IMR-90 (cell line): ENCODE measurements at regions not wholly inside any gene's neighbourhood (a gene's known extent, or its start where the extent isn't known, plus 50 kb on each side); places are given as distances from the start of the nearest gene placed in this dataset.

Source experiments
- ATAC-seq: fragments of 200-7000 bp; cut with Tn5 transposase; 2 replicates; pipeline ENCODE4 v1.9.1; 2020; ENCODE audit warnings: low read depth, mild to moderate bottlenecking, moderate library complexity
- BruUV-seq: library from RNA; stranded (reverse); fragments of 400-500 nt; replicated peaks from 2 replicates; lab custom pipeline; 2021; lab: Mats Ljungman, UMichigan
- CTCF ChIA-PET: fragments of 300-600 bp; formaldehyde crosslinking; extraction: SDS; loops from one replicate; lab custom pipeline; 2021; ENCODE audit warnings: antibody characterized with exemption; lab: Yijun Ruan, JAX
- POLR2A ChIA-PET: fragments of 300-600 bp; sonication (Branson Sonifier 250); formaldehyde crosslinking; loops from one replicate; lab custom pipeline; 2022; ENCODE audit warnings: antibody characterized with exemption; ENCODE audit not compliant: unreplicated experiment; lab: Charles Lee
- DNase-seq: peaks from one replicate; pipeline ENCODE4 v3.0.0; 2013
- H2AFZ ChIP-seq: replicated peaks from 2 replicates; pipeline ENCODE3; 2013; ENCODE audit warnings: low read length, mild to moderate bottlenecking; ENCODE audit not compliant: poor library complexity
- H2AK5ac ChIP-seq: 2 replicates; pipeline ENCODE4 v1.6.1; 2013; ENCODE audit warnings: low read depth, low read length, inconsistent platforms
- H2AK9ac ChIP-seq: replicated peaks from 2 replicates; pipeline ENCODE3; 2013; ENCODE audit warnings: mild to moderate bottlenecking, low read depth, low read length, moderate library complexity; ENCODE audit not compliant: poor library complexity
- H2BK120ac ChIP-seq: 2 replicates; pipeline ENCODE4 v1.6.1; 2013; ENCODE audit warnings: low read depth, low read length, inconsistent platforms
- H2BK15ac ChIP-seq: 3 replicates; pipeline ENCODE4 v1.6.1; 2013; ENCODE audit warnings: low read depth, low read length, inconsistent platforms
- H2BK20ac ChIP-seq: 2 replicates; pipeline ENCODE4 v1.6.1; 2013; ENCODE audit warnings: low read depth, mild to moderate bottlenecking, inconsistent platforms, low read length, moderate library complexity
- H2BK5ac ChIP-seq: 2 replicates; pipeline ENCODE4 v1.6.1; 2013; ENCODE audit warnings: mild to moderate bottlenecking, low read depth, low read length, inconsistent platforms; ENCODE audit not compliant: poor library complexity, severe bottlenecking
- H3K14ac ChIP-seq: replicated peaks from 2 replicates; pipeline ENCODE4 v1.6.1; 2013; ENCODE audit warnings: low read depth, low read length, inconsistent platforms
- H3K18ac ChIP-seq: 2 replicates; pipeline ENCODE4 v1.6.1; 2013; ENCODE audit warnings: low read depth, low read length, control low read depth
- H3K23ac ChIP-seq: 2 replicates; pipeline ENCODE4 v1.6.1; 2013; ENCODE audit warnings: low read depth, low read length, inconsistent platforms
- H3K27ac ChIP-seq: 2 replicates; pipeline ENCODE4 v1.5.1; 2013; ENCODE audit warnings: mild to moderate bottlenecking, control low read depth, low read length; ENCODE audit not compliant: insufficient read depth
- H3K27me3 ChIP-seq: 2 replicates; pipeline ENCODE4 v1.6.1; 2013; ENCODE audit warnings: low read length; ENCODE audit not compliant: control insufficient read depth, insufficient read depth
- H3K36me3 ChIP-seq: 2 replicates; pipeline ENCODE4 v1.6.1; 2013; ENCODE audit warnings: low read length, mixed read lengths; ENCODE audit not compliant: control insufficient read depth, insufficient read depth
- H3K4ac ChIP-seq: 2 replicates; pipeline ENCODE4 v1.6.1; 2013; ENCODE audit warnings: low read depth, low read length, inconsistent platforms
- H3K4me1 ChIP-seq: 2 replicates; pipeline ENCODE4 v1.6.1; 2013; ENCODE audit warnings: low read length, mixed read lengths; ENCODE audit not compliant: control insufficient read depth, insufficient read depth
- H3K4me2 ChIP-seq: 2 replicates; pipeline ENCODE4 v1.6.1; 2013; ENCODE audit warnings: low read depth, mild to moderate bottlenecking, control low read depth, low read length, moderate library complexity
- H3K4me3 ChIP-seq: 2 replicates; pipeline ENCODE4 v1.5.1; 2013; ENCODE audit warnings: low read depth, mild to moderate bottlenecking, control low read depth, low read length, moderate library complexity; ENCODE audit not compliant: insufficient read depth
- H3K56ac ChIP-seq: 2 replicates; pipeline ENCODE4 v1.6.1; 2013; ENCODE audit warnings: low read length, inconsistent platforms; ENCODE audit not compliant: insufficient read depth; ENCODE audit errors: extremely low read depth
- H3K79me1 ChIP-seq, 2 experiments: 2 replicates each; pipeline ENCODE4 v1.6.1; 2013; ENCODE audit warnings: low read length in 2 of 2, inconsistent platforms in 1 of 2, low read depth in 1 of 2
- H3K9ac ChIP-seq: 2 replicates; pipeline ENCODE4 v1.6.1; 2013; ENCODE audit warnings: low read depth, low read length, control low read depth
- H3K9me1 ChIP-seq: 2 replicates; pipeline ENCODE4 v1.6.1; 2013; ENCODE audit warnings: low read length, inconsistent platforms; ENCODE audit not compliant: insufficient read depth
- H3K9me3 ChIP-seq: 2 replicates; pipeline ENCODE4 v1.6.1; 2013; ENCODE audit warnings: low read length; ENCODE audit not compliant: control insufficient read depth, insufficient read depth
- H4K20me1 ChIP-seq: 2 replicates; pipeline ENCODE4 v1.6.1; 2013; ENCODE audit warnings: low read length, inconsistent platforms; ENCODE audit not compliant: insufficient read depth
- H4K5ac ChIP-seq: 2 replicates; pipeline ENCODE4 v1.6.1; 2013; ENCODE audit warnings: mild to moderate bottlenecking, low read depth, low read length, control low read depth
- H4K8ac ChIP-seq, 2 experiments: 2 replicates each; pipeline ENCODE4 v1.6.1; 2013; ENCODE audit warnings: low read depth in 2 of 2, low read length in 2 of 2, control low read depth in 1 of 2, inconsistent platforms in 1 of 2
- H4K91ac ChIP-seq: 2 replicates; pipeline ENCODE4 v1.6.1; 2013; ENCODE audit warnings: low read depth, low read length, inconsistent platforms; ENCODE audit not compliant: insufficient read depth
- BHLHE40 ChIP-seq: fragments of 150-350 bp; IDR thresholded peaks from 2 replicates; pipeline ENCODE4 v1.6.1; 2016; ENCODE audit warnings: mild to moderate bottlenecking, low read depth, low read length
- CEBPB ChIP-seq: IDR thresholded peaks from 2 replicates; pipeline ENCODE4 v1.6.1; 2012; ENCODE audit warnings: low read depth, low read length, improper control_type of control experiment
- CHD1 ChIP-seq: IDR thresholded peaks from 2 replicates; pipeline ENCODE4 v1.6.1; 2012; ENCODE audit warnings: low read depth, low read length, improper control_type of control experiment
- CTCF ChIP-seq: conservative IDR thresholded peaks from 2 replicates; pipeline ENCODE4 v1.5.1; 2012; ENCODE audit warnings: mild to moderate bottlenecking, low read depth, low read length, improper control_type of control experiment
- ELK1 ChIP-seq: fragments of 150-350 bp; IDR thresholded peaks from 2 replicates; pipeline ENCODE4 v1.6.1; 2016; ENCODE audit warnings: low read depth, mild to moderate bottlenecking, low read length, moderate library complexity, borderline replicate concordance
- FOS ChIP-seq: fragments of 150-350 bp; IDR thresholded peaks from 2 replicates; pipeline ENCODE4 v1.6.1; 2016; ENCODE audit warnings: low read depth, low read length
- MAFK ChIP-seq: IDR thresholded peaks from 2 replicates; pipeline ENCODE4 v1.6.1; 2012; ENCODE audit warnings: low read depth, low read length, improper control_type of control experiment
- MAZ ChIP-seq: IDR thresholded peaks from 2 replicates; pipeline ENCODE4 v1.6.1; 2012; ENCODE audit warnings: low read depth, mild to moderate bottlenecking, low read length, improper control_type of control experiment, moderate library complexity, borderline replicate concordance
- MXI1 ChIP-seq: IDR thresholded peaks from 2 replicates; pipeline ENCODE4 v1.6.1; 2012; ENCODE audit warnings: low read depth, mild to moderate bottlenecking, low read length, moderate library complexity, borderline replicate concordance
- NFE2L2 ChIP-seq: fragments of 150-350 bp; IDR thresholded peaks from 2 replicates; pipeline ENCODE4 v1.6.1; 2016; ENCODE audit warnings: low read depth, mild to moderate bottlenecking, low read length
- POLR2A ChIP-seq: IDR thresholded peaks from 2 replicates; pipeline ENCODE4 v1.6.1; 2012; ENCODE audit warnings: mild to moderate bottlenecking, low read depth, low read length
- RAD21 ChIP-seq: IDR thresholded peaks from 2 replicates; pipeline ENCODE4 v1.6.1; 2012; ENCODE audit warnings: low read length, improper control_type of control experiment
- RCOR1 ChIP-seq: IDR thresholded peaks from 2 replicates; pipeline ENCODE4 v1.6.1; 2012; ENCODE audit warnings: mild to moderate bottlenecking, low read length, improper control_type of control experiment; ENCODE audit not compliant: insufficient replicate concordance
- RFX5 ChIP-seq: IDR thresholded peaks from 2 replicates; pipeline ENCODE4 v1.8.0; 2012; ENCODE audit warnings: low read depth, mild to moderate bottlenecking, low read length, moderate library complexity
- SMC3 ChIP-seq: fragments of 150-350 bp; IDR thresholded peaks from 2 replicates; pipeline ENCODE4 v1.6.1; 2016; ENCODE audit warnings: low read depth, mild to moderate bottlenecking, antibody characterized with exemption, low read length, moderate library complexity
- USF2 ChIP-seq: fragments of 150-350 bp; IDR thresholded peaks from 2 replicates; pipeline ENCODE4 v1.6.1; 2017; ENCODE audit warnings: mild to moderate bottlenecking, antibody characterized with exemption, low read length, low read depth
- WGBS, 2 experiments: methylation state at CpG; one replicate each; pipeline versions ENCODE4 v1.1.5 to v1.1.7; 2013; ENCODE audit warnings: missing lambda C conversion rate in 2 of 2; ENCODE audit not compliant: insufficient read length in 1 of 2; ENCODE audit errors: extremely low coverage in 2 of 2; 5-methylcytosine and 5-hydroxymethylcytosine counted together
- dilution Hi-C: fragments of 300-500 bp; cut with HindIII; formaldehyde crosslinking; loops from one replicate; pipeline ENCODE4 v1.14.3; 2018; ENCODE audit warnings: low sequenced_read_pairs; ENCODE audit not compliant: unreplicated experiment
- in situ Hi-C: fragments of 300-500 bp; cut with MboI; formaldehyde crosslinking; loops from 3 replicates; pipeline ENCODE4 v1.14.3; 2019; ENCODE audit warnings: low sequenced_read_pairs, inconsistent platforms, mixed read lengths
- intact Hi-C: fragments of 100-400 bp; cut with micrococcal nuclease; formaldehyde crosslinking; loops from 2 replicates; pipeline ENCODE4 v1.10.0; 2022

- no peak overlapping the region for H2AK9ac ChIP-seq
- no peaks in the 10 kb centered on the region for H4K20me1 ChIP-seq
- no peak overlapping the region for H4K5ac ChIP-seq
- H3K4me1 ChIP-seq = no peaks in the 10 kb centered on the region
- H3K23ac ChIP-seq = no peak overlapping the region
- H3K56ac ChIP-seq = no peak overlapping the region
- no CpG with 5 or more reads among the region's 1 CpG for WGBS, 2 experiments
- no peak overlapping the region for H3K9ac ChIP-seq
- no peak overlapping the region for H2AFZ ChIP-seq
- no peak overlapping the region for H2BK20ac ChIP-seq
- dilution Hi-C loops = no loop called here
- H3K9me1 ChIP-seq = no peaks in the 10 kb centered on the region
- in situ Hi-C loops = no loop called here
- no peak overlapping the region for H3K4me2 ChIP-seq
- no peak overlapping the region for H4K91ac ChIP-seq
- no peaks in the 10 kb centered on the region for H3K27me3 ChIP-seq
- H2AK5ac ChIP-seq = no peak overlapping the region
- no peak overlapping the region for H3K4ac ChIP-seq
- H3K36me3 ChIP-seq = no peaks in the 10 kb centered on the region
- H3K18ac ChIP-seq = no peak overlapping the region
- ChIA-PET POLR2A (no interaction called here), CTCF (no interaction called here)
- H2BK5ac ChIP-seq = no peak overlapping the region
- no TSS peak for BruUV-seq
- H3K9me3 ChIP-seq = peaks cover 19% of the 10 kb centered on the region
- TF ChIP-seq BHLHE40 (no peak), RFX5 (no peak), ELK1 (no peak), RAD21 (no peak), SMC3 (no peak), USF2 (no peak), MAZ (no peak), CEBPB (no peak), FOS (no peak), CTCF (no peak), MXI1 (no peak), RCOR1 (no peak), NFE2L2 (no peak), POLR2A (no peak), CHD1 (no peak), MAFK (no peak)
- DNase-seq (no peak), ATAC-seq (no peak)
- no peaks in the 10 kb centered on the region for H3K79me1 ChIP-seq
- no peak overlapping the region for H2BK15ac ChIP-seq
- H2BK120ac ChIP-seq = no peak overlapping the region
- no peak overlapping the region for H3K4me3 ChIP-seq
- no peak overlapping the region for H3K27ac ChIP-seq
- no peak overlapping the region for H4K8ac ChIP-seq
- intact Hi-C loops = no loop called here
- H3K14ac ChIP-seq = no peak overlapping the region
Measured at GRCh38 chr12:125341422-125341821, 276.2 kb downstream of the AACS start.
